ENCODE measurements at regions not wholly inside any gene's neighbourhood (a gene's known extent, or its start where the extent isn't known, plus 50 kb on each side); places are given as distances from the start of the nearest gene placed in this dataset.

DNA sequence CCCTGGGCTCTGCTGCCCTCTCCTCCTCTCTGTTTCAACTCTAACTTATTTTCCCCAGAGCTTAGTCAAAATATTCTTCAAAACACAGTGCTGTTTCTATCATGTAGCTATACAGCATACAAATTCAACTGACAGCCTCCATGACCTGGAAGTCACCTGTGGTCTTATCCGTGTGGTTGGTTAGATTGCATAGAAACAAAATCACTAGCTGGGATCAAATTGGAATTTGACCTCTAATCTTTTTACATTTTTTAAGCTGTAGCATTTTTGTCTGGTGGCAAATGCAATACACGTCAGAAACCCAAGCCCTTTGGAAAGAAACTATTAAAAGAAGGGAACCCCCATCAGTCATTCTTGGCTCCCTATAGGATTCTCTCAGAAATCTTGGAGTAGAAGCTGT is 57.3 kb downstream of the ABCC12 start:
- Mint-ChIP-seq H3K27me3 (ENCODE audit: insufficient read depth) (no peaks in the 10 kb centered on the region), H3K27ac (no peak overlapping the region)
- WGBS, 2 experiments (ENCODE audit: insufficient coverage in 1 of 2, insufficient read length in 1 of 2), result 93 to 100% methylated on average over 1 to 2 of the region's 2 CpGs

GRCh38 chr16:48091117-48091516 is 64.7 kb downstream of the ABCC12 start:
- Mint-ChIP-seq H3K4me3 (no peak overlapping the region), H3K27me3 (ENCODE audit: insufficient read depth) (peaks cover 4% of the 10 kb centered on the region), H3K36me3 (ENCODE audit: low read depth) (no peaks in the 10 kb centered on the region), H3K27ac (no peak overlapping the region), H3K4me1 (peaks cover 10% of the 10 kb centered on the region), H3K9me3 (peaks cover 4% of the 10 kb centered on the region)
- H3K4me1 ChIP-seq (ENCODE audit: control insufficient read depth, insufficient read depth, low read length), result no peaks in the 10 kb centered on the region
- no peak overlapping the region for H3K27ac ChIP-seq (ENCODE audit: low read depth, low read length)
- TF ChIP-seq, protein P1, sequence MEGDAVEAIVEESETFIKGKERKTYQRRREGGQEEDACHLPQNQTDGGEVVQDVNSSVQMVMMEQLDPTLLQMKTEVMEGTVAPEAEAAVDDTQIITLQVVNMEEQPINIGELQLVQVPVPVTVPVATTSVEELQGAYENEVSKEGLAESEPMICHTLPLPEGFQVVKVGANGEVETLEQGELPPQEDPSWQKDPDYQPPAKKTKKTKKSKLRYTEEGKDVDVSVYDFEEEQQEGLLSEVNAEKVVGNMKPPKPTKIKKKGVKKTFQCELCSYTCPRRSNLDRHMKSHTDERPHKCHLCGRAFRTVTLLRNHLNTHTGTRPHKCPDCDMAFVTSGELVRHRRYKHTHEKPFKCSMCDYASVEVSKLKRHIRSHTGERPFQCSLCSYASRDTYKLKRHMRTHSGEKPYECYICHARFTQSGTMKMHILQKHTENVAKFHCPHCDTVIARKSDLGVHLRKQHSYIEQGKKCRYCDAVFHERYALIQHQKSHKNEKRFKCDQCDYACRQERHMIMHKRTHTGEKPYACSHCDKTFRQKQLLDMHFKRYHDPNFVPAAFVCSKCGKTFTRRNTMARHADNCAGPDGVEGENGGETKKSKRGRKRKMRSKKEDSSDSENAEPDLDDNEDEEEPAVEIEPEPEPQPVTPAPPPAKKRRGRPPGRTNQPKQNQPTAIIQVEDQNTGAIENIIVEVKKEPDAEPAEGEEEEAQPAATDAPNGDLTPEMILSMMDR (conservative IDR thresholded peaks at IDR 0.05), result no peak
- H3K36me3 ChIP-seq (ENCODE audit: control insufficient read depth, insufficient read depth, low read length), result no peaks in the 10 kb centered on the region
- no peak overlapping the region for H3K4me3 ChIP-seq (ENCODE audit: low read length)
- no peaks in the 10 kb centered on the region for H3K27me3 ChIP-seq (ENCODE audit: control insufficient read depth, insufficient read depth, low read length, poor library complexity, severe bottlenecking)
- DNase-seq, result no peak
- no peaks in the 10 kb centered on the region for H3K9me3 ChIP-seq (ENCODE audit: control insufficient read depth, low read length)
- WGBS, 2 experiments (ENCODE audit: insufficient coverage in 1 of 2, insufficient read length in 1 of 2), result 93 to 94% methylated on average over 6 to 14 of the region's 14 CpGs
- no peak overlapping the region for H3K9ac ChIP-seq (ENCODE audit: extremely low read depth, low read length, poor library complexity, severe bottlenecking)

More for the DNA sequence above, 57.3 kb downstream of the ABCC12 start:
- Histone ChIP-seq H3K9me3 (ENCODE audit: control insufficient read depth, low read length) (no peaks in the 10 kb centered on the region), H3K36me3 (ENCODE audit: control insufficient read depth, insufficient read depth, low read length) (no peaks in the 10 kb centered on the region), H3K9ac (ENCODE audit: extremely low read depth, low read length, poor library complexity, severe bottlenecking) (no peak overlapping the region), H3K4me3 (ENCODE audit: low read length) (no peak overlapping the region), H3K27ac (ENCODE audit: low read depth, low read length) (no peak overlapping the region), H3K4me1 (ENCODE audit: control insufficient read depth, insufficient read depth, low read length) (no peaks in the 10 kb centered on the region), H3K27me3 (ENCODE audit: control insufficient read depth, insufficient read depth, low read length, poor library complexity, severe bottlenecking) (no peaks in the 10 kb centered on the region)
- DNase-seq, result no peak
- Mint-ChIP-seq H3K9me3 (no peaks in the 10 kb centered on the region), H3K4me1 (peaks cover 14% of the 10 kb centered on the region), H3K36me3 (ENCODE audit: low read depth) (no peaks in the 10 kb centered on the region), H3K4me3 (no peak overlapping the region)
- TF ChIP-seq, protein P1 (conservative IDR thresholded peaks at IDR 0.05), result no peak

- TF ChIP-seq, protein P1 (conservative IDR thresholded peaks at IDR 0.05), result no peak
- Histone ChIP-seq H3K9ac (ENCODE audit: extremely low read depth, low read length, poor library complexity, severe bottlenecking) (no peak overlapping the region), H3K9me3 (ENCODE audit: control insufficient read depth, low read length) (no peaks in the 10 kb centered on the region), H3K4me1 (ENCODE audit: control insufficient read depth, insufficient read depth, low read length) (no peaks in the 10 kb centered on the region), H3K27me3 (ENCODE audit: control insufficient read depth, insufficient read depth, low read length, poor library complexity, severe bottlenecking) (no peaks in the 10 kb centered on the region), H3K36me3 (ENCODE audit: control insufficient read depth, insufficient read depth, low read length) (no peaks in the 10 kb centered on the region), H3K4me3 (ENCODE audit: low read length) (no peak overlapping the region), H3K27ac (ENCODE audit: low read depth, low read length) (no peak overlapping the region)
- no peak for DNase-seq
- H3K27me3 Mint-ChIP-seq (ENCODE audit: insufficient read depth), result peaks cover 7% of the 10 kb centered on the region
- WGBS, 2 experiments (ENCODE audit: insufficient coverage in 1 of 2, insufficient read length in 1 of 2), result 80 to 99% methylated on average over 1 to 4 of the region's 4 CpGs
- no peak overlapping the region for H3K27ac Mint-ChIP-seq
- no peak overlapping the region for H3K4me3 Mint-ChIP-seq
- H3K9me3 Mint-ChIP-seq, result peaks cover 4% of the 10 kb centered on the region
- H3K4me1 Mint-ChIP-seq, result peaks cover 10% of the 10 kb centered on the region
- H3K36me3 Mint-ChIP-seq (ENCODE audit: low read depth), result no peaks in the 10 kb centered on the region
Observed at GRCh38 chr16:48089053-48089792, 66.6 kb downstream of the ABCC12 start.

All from endodermal cell (in vitro differentiated cells).